Heart left ventricle (tissue), 16 donors: ENCODE measurements at regions not wholly inside any gene's neighbourhood (a gene's known extent, or its start where the extent isn't known, plus 50 kb on each side); places are given as distances from the start of the nearest gene placed in this dataset.

Experiments
- ATAC-seq, 4 donors: fragments of 200-7000 bp; cut with Tn5 transposase; one replicate each; pipeline ENCODE4 v1.9.1; 2020 to 2022; ENCODE audit warnings: moderate library complexity in 4 of 4, mild to moderate bottlenecking in 3 of 4, moderate number of reproducible peaks in 1 of 4
- DNase-seq, 5 donors: peaks; one replicate each; pipeline ENCODE4 v3.0.0-alpha.2; 2020
- H3K27ac ChIP-seq, 12 donors: fragments of 200-600 bp; sonication (generic) in 4 of 12; one replicate each; pipeline versions ENCODE4 v1.5.0 to v1.8.0; 2016 to 2022; ENCODE audit warnings: mild to moderate bottlenecking in 2 of 12
- H3K27me3 ChIP-seq, 9 donors: fragments of 200-600 bp; sonication (generic) in 2 of 9; one replicate each; pipeline versions ENCODE4 v1.5.1 to v1.8.0; 2016 to 2022; ENCODE audit warnings: mild to moderate bottlenecking in 3 of 9
- H3K36me3 ChIP-seq, 9 donors: fragments of 200-600 bp; sonication (generic) in 2 of 9; one replicate each; pipeline versions ENCODE4 v1.5.0 to v1.8.0; 2018 to 2022; ENCODE audit warnings: mild to moderate bottlenecking in 2 of 9
- H3K4me1 ChIP-seq, 12 donors: fragments of 200-600 bp; sonication (generic) in 4 of 12; one replicate each; pipeline versions ENCODE4 v1.5.0 to v1.8.0; 2016 to 2022; ENCODE audit warnings: mild to moderate bottlenecking in 3 of 12
- H3K4me3 ChIP-seq, 12 donors: fragments of 200-600 bp; sonication (generic) in 4 of 12; one replicate each; pipeline versions ENCODE4 v1.5.0 to v1.8.0; 2017 to 2022; ENCODE audit warnings: mild to moderate bottlenecking in 9 of 12, moderate library complexity in 4 of 12
- H3K9me3 ChIP-seq, 12 donors: fragments of 200-600 bp; sonication (generic) in 4 of 12; one replicate each; pipeline versions ENCODE4 v1.5.0 to v1.8.0; 2016 to 2022; ENCODE audit warnings: mild to moderate bottlenecking in 1 of 12
- POLR2A ChIP-seq, 2 donors: fragments of 450-650 bp; IDR thresholded peaks; one replicate each; pipeline ENCODE4 v1.6.1; 2017; ENCODE audit warnings: antibody characterized with exemption in 2 of 2, mild to moderate bottlenecking in 2 of 2, moderate library complexity in 2 of 2
- WGBS, 4 donors: extraction: QIAGEN DNeasy Blood & Tissue Kit in 2 of 4; methylation state at CpG; one replicate each; pipeline versions ENCODE4 v1.1.5 to v1.1.7; 2013 to 2018; 5-methylcytosine and 5-hydroxymethylcytosine counted together
- intact Hi-C, 10 donors: fragments of 100-400 bp; cut with DNase I; formaldehyde crosslinking; loops; one replicate each; pipeline versions ENCODE4 v1.11.1 to v1.14.2; 2022
- TF ChIP-seq, protein P1 (sequence below), 12 donors: fragments of 200-600 bp; sonication (generic) in 4 of 12; IDR thresholded peaks; one replicate each; pipeline versions ENCODE4 v1.5.0 to v1.8.0; 2018 to 2022; ENCODE audit warnings: antibody characterized with exemption in 12 of 12, mild to moderate bottlenecking in 5 of 12
- donor health status: ischemic (EF 13 %, LVEDD 7.1; RV severe dilation, severe dysfunction).
- donor health status: healthy with polysubstance abuse.
- donor health status: DM: no; HTN: yes; CAD: no.
- donor health status: DM: no; HTN: no; CAD: no.
- donor health status: ischemic (EF 25% LVEDD 6.9; RV normal size, moderate dysfunction).
- donor health status: ischemic (EF 25% LVEDD 5.7; RV mildly dilated, moderate dysfunction).
- donor health status: healthy.
- donor health status: DM: yes; HTN: yes; CAD: no.
- donor health status: ischemic (EF 35%, LVEDD 5.7; RV mildly dilated, moderate dysfunction).
- donor health status: nonischemic (EF 11% LVEDD 7.7; RV severe dilation, severe dysfunction).
- donor health status: DM: yes; HTN: yes; CAD: no.
- donor health status: PGD.
- donor health status: ischemic (EF 29% LVEDD 5.4; RV normal size, mild dysfunction).
- donor health status: nonischemic (EF 23%, LVEDD 6.1; RV moderate dilation, normal function).

GRCh38 chr7:159212226-159212625 lies 67.6 kb upstream of the VIPR2 start:
- H3K4me1 ChIP-seq: peaks cover 0 to 16% (median 0%) of the 10 kb centered on the region in 12 donors
- intact Hi-C loops: no loop called here
- peak overlapping the region in 1 of 12 donors; percentile 39 for H3K27ac ChIP-seq
- 79 to 87% (median 81%) methylated on average over 4 of the region's 4 CpGs for WGBS, 4 donors
- ATAC-seq (no peak), DNase-seq (no peak)
- peaks cover 0 to 10% (median 0%) of the 10 kb centered on the region in 9 donors for H3K27me3 ChIP-seq
- H3K4me3 ChIP-seq: no peak overlapping the region
- TF ChIP-seq POLR2A (IDR thresholded peaks at IDR 0.05): no peak
- TF ChIP-seq, protein P1, sequence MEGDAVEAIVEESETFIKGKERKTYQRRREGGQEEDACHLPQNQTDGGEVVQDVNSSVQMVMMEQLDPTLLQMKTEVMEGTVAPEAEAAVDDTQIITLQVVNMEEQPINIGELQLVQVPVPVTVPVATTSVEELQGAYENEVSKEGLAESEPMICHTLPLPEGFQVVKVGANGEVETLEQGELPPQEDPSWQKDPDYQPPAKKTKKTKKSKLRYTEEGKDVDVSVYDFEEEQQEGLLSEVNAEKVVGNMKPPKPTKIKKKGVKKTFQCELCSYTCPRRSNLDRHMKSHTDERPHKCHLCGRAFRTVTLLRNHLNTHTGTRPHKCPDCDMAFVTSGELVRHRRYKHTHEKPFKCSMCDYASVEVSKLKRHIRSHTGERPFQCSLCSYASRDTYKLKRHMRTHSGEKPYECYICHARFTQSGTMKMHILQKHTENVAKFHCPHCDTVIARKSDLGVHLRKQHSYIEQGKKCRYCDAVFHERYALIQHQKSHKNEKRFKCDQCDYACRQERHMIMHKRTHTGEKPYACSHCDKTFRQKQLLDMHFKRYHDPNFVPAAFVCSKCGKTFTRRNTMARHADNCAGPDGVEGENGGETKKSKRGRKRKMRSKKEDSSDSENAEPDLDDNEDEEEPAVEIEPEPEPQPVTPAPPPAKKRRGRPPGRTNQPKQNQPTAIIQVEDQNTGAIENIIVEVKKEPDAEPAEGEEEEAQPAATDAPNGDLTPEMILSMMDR (IDR thresholded peaks at IDR 0.05): no peak
- H3K9me3 ChIP-seq: no peaks in the 10 kb centered on the region
- H3K36me3 ChIP-seq: no peaks in the 10 kb centered on the region

- H3K27ac ChIP-seq: peak overlapping the region in 2 of 12 donors; percentile 14 to 39
- intact Hi-C loops: no loop called here
- H3K4me3 ChIP-seq: no peak overlapping the region
Measured at GRCh38 chr7:159211540-159212182, 67.0 kb upstream of the VIPR2 start.

GRCh38 chr7:159210581-159211235 lies 66.0 kb upstream of the VIPR2 start:
- H3K4me1 ChIP-seq: peaks cover 0 to 16% (median 0%) of the 10 kb centered on the region in 12 donors
- no peaks in the 10 kb centered on the region for H3K27me3 ChIP-seq
- DNase-seq (no peak), ATAC-seq (no peak)
- intact Hi-C loops: no loop called here
- no peak overlapping the region for H3K27ac ChIP-seq
- H3K9me3 ChIP-seq: no peaks in the 10 kb centered on the region
- TF ChIP-seq, protein P1 (IDR thresholded peaks at IDR 0.05): no peak
- TF ChIP-seq POLR2A (IDR thresholded peaks at IDR 0.05): no peak
- no peak overlapping the region for H3K4me3 ChIP-seq
- WGBS, 4 donors: 75 to 87% (median 84%) methylated on average over 1 of the region's 1 CpG
- H3K36me3 ChIP-seq: no peaks in the 10 kb centered on the region

More at GRCh38 chr7:159211540-159212182, 67.0 kb upstream of the VIPR2 start:
- Histone ChIP-seq H3K27me3 (peaks cover 0 to 5% (median 0%) of the 10 kb centered on the region in 9 donors), H3K36me3 (no peaks in the 10 kb centered on the region), H3K4me1 (peaks cover 0 to 16% (median 0%) of the 10 kb centered on the region in 12 donors), H3K9me3 (no peaks in the 10 kb centered on the region)
- TF ChIP-seq, protein P1 (IDR thresholded peaks at IDR 0.05): no peak
- TF ChIP-seq POLR2A (IDR thresholded peaks at IDR 0.05): no peak
- ATAC-seq: peak; percentile 51 to 80 (median 60)
- 47 to 57% (median 51%) methylated on average over 16 to 19 of the region's 19 CpGs for WGBS, 4 donors
- DNase-seq: peak in 1 of 5 donors; percentile 42

GRCh38 chr7:159209429-159209828 lies 64.8 kb upstream of the VIPR2 start:
- intact Hi-C loops: no loop called here
- no peaks in the 10 kb centered on the region for H3K9me3 ChIP-seq
- no peak overlapping the region for H3K4me3 ChIP-seq
- DNase-seq: no peak
- H3K4me1 ChIP-seq: peaks cover 0 to 16% (median 0%) of the 10 kb centered on the region in 12 donors
- H3K27me3 ChIP-seq: no peaks in the 10 kb centered on the region
- no peak for ATAC-seq
- no peaks in the 10 kb centered on the region for H3K36me3 ChIP-seq
- H3K27ac ChIP-seq: no peak overlapping the region
- WGBS, 4 donors: 56 to 63% (median 58%) methylated on average over 3 of the region's 3 CpGs
- TF ChIP-seq POLR2A (IDR thresholded peaks at IDR 0.05): no peak
- TF ChIP-seq, protein P1 (IDR thresholded peaks at IDR 0.05): no peak
